NCI-H146 (cell line): ENCODE measurements at regions not wholly inside any gene's neighbourhood (a gene's known extent, or its start where the extent isn't known, plus 50 kb on each side); places are given as distances from the start of the nearest gene placed in this dataset.

ENCODE experiments used
- DNase-seq: peaks from one replicate; lab custom pipeline; 2025; lab: John Stamatoyannopoulos, UW

- DNase-seq: no peak
Observed at GRCh38 chr5:159855476-159856191, 60.6 kb upstream of the ADRA1B start.

DNA sequence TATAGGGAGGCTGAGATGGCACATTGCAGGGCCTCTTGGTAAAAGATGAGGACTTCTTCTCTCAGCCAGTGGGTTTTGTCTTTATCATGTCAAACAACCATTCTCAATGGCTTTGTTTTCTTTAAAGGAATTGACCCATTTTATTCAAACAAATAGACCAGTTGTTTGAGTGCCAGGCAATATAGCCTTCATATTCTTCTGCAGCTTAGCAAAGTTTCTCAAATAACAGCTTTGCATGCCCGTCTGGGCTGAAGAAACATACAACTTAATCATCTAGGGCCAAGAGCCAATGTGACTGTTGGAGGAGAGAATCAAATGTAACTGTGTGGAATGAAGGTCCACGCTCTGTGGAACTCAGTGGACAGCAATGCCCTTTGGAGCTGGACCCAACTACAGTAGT lies 57.4 kb upstream of the ADRA1B start:
- DNase-seq: no peak

DNA sequence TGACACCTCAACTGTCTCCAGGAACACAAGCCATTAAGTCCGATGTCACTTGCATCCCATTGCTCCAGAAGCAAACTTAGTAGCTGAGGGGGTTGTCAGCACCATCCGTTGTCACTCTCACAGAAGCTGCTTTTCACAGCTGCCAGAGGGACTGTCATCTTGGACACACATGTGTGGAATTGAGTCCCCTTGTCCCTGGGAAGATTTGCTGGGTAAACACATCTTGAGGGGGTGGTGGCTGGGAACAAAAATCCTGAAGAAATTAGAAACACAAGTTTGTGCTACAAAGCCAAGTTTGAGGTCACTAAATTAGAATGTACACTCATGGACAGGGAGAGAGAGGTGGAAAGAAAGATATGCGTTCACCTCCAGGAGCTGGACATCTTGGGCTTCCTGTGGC lies 55.2 kb upstream of the ADRA1B start:
- DNase-seq: no peak

GRCh38 chr5:159864885-159865691 lies 51.2 kb upstream of the ADRA1B start:
- DNase-seq: no peak

GRCh38 chr5:159866093-159866492 lies 50.2 kb upstream of the ADRA1B start:
- no peak for DNase-seq
